ENCODE measurements at regions not wholly inside any gene's neighbourhood (a gene's known extent, or its start where the extent isn't known, plus 50 kb on each side); places are given as distances from the start of the nearest gene placed in this dataset.

GRCh38 chr5:162282191-162282590 lies 214.6 kb downstream of the GABRG2 start:
- H3K27me3 Mint-ChIP-seq = no peaks in the 10 kb centered on the region
- H3K4me1 Mint-ChIP-seq = no peaks in the 10 kb centered on the region
- H3K27ac Mint-ChIP-seq = no peak overlapping the region
- no peak for DNase-seq
- ATAC-seq = no peak
- peaks cover 0 to 24% of the 10 kb centered on the region in 2 donors for H3K9me3 Mint-ChIP-seq
- H3K4me3 Mint-ChIP-seq = no peak overlapping the region

GRCh38 chr5:162283609-162284008 lies 216.0 kb downstream of the GABRG2 start:
- Mint-ChIP-seq H3K4me1 (no peaks in the 10 kb centered on the region), H3K27ac (no peak overlapping the region), H3K4me3 (no peak overlapping the region), H3K9me3 (peaks cover 4 to 18% of the 10 kb centered on the region in 2 donors), H3K27me3 (no peaks in the 10 kb centered on the region)
- ATAC-seq = no peak
- DNase-seq = no peak

GRCh38 chr5:162288647-162289296 lies 221.2 kb downstream of the GABRG2 start:
- Mint-ChIP-seq H3K27me3 (no peaks in the 10 kb centered on the region), H3K4me1 (no peaks in the 10 kb centered on the region), H3K4me3 (no peak overlapping the region), H3K9me3 (peaks cover 0 to 4% of the 10 kb centered on the region in 2 donors), H3K27ac (no peak overlapping the region)
- DNase-seq = no peak
- no peak for ATAC-seq

- no peaks in the 10 kb centered on the region for H3K4me1 Mint-ChIP-seq
- no peak overlapping the region for H3K27ac Mint-ChIP-seq
- no peak overlapping the region for H3K4me3 Mint-ChIP-seq
- no peaks in the 10 kb centered on the region for H3K27me3 Mint-ChIP-seq
- H3K9me3 Mint-ChIP-seq = peaks cover 0 to 4% of the 10 kb centered on the region in 2 donors
- DNase-seq (no peak), ATAC-seq (no peak)
Measured at GRCh38 chr5:162289489-162289888, 221.9 kb downstream of the GABRG2 start.

- Mint-ChIP-seq H3K27ac (no peak overlapping the region), H3K27me3 (no peaks in the 10 kb centered on the region), H3K9me3 (peaks cover 9 to 13% of the 10 kb centered on the region in 2 donors), H3K4me3 (no peak overlapping the region), H3K4me1 (no peaks in the 10 kb centered on the region)
- DNase-seq = no peak
- ATAC-seq = no peak
Measured at GRCh38 chr5:162299793-162300192, 232.2 kb downstream of the GABRG2 start.

GRCh38 chr5:162301356-162301755 lies 233.8 kb downstream of the GABRG2 start:
- no peak for DNase-seq
- no peaks in the 10 kb centered on the region for H3K27me3 Mint-ChIP-seq
- H3K4me3 Mint-ChIP-seq = no peak overlapping the region
- H3K4me1 Mint-ChIP-seq = no peaks in the 10 kb centered on the region
- peaks cover 9 to 13% of the 10 kb centered on the region in 2 donors for H3K9me3 Mint-ChIP-seq
- no peak for ATAC-seq
- H3K27ac Mint-ChIP-seq = no peak overlapping the region

- DNase-seq = no peak
Measured at GRCh38 chr5:162323466-162323865, 255.9 kb downstream of the GABRG2 start.

GRCh38 chr5:162324328-162324727 lies 256.8 kb downstream of the GABRG2 start:
- ATAC-seq (no peak), DNase-seq (no peak)
- Mint-ChIP-seq H3K4me1 (no peaks in the 10 kb centered on the region), H3K27ac (no peak overlapping the region), H3K4me3 (no peak overlapping the region), H3K9me3 (peaks cover 5 to 23% of the 10 kb centered on the region in 2 donors), H3K27me3 (no peaks in the 10 kb centered on the region)

More at GRCh38 chr5:162323466-162323865, 255.9 kb downstream of the GABRG2 start:
- H3K4me1 Mint-ChIP-seq = no peaks in the 10 kb centered on the region
- ATAC-seq = no peak
- H3K4me3 Mint-ChIP-seq = no peak overlapping the region
- H3K27me3 Mint-ChIP-seq = no peaks in the 10 kb centered on the region
- peaks cover 2 to 26% of the 10 kb centered on the region in 2 donors for H3K9me3 Mint-ChIP-seq
- H3K27ac Mint-ChIP-seq = no peak overlapping the region

GRCh38 chr5:162325143-162325727 lies 257.7 kb downstream of the GABRG2 start:
- no peak overlapping the region for H3K4me3 Mint-ChIP-seq
- peaks cover 11 to 24% of the 10 kb centered on the region in 2 donors for H3K9me3 Mint-ChIP-seq
- H3K27ac Mint-ChIP-seq = no peak overlapping the region
- ATAC-seq (no peak), DNase-seq (no peak)
- no peaks in the 10 kb centered on the region for H3K27me3 Mint-ChIP-seq
- no peaks in the 10 kb centered on the region for H3K4me1 Mint-ChIP-seq

- ATAC-seq = no peak
- no peak for DNase-seq
- Mint-ChIP-seq H3K9me3 (peaks cover 3 to 17% of the 10 kb centered on the region in 2 donors), H3K4me3 (no peak overlapping the region), H3K27ac (no peak overlapping the region), H3K4me1 (no peaks in the 10 kb centered on the region), H3K27me3 (no peaks in the 10 kb centered on the region)
Measured at GRCh38 chr5:162334944-162335343, 267.4 kb downstream of the GABRG2 start.

GRCh38 chr5:162360373-162360931 lies 292.9 kb downstream of the GABRG2 start:
- no peak overlapping the region for H3K4me3 Mint-ChIP-seq
- ATAC-seq (no peak), DNase-seq (no peak)
- H3K4me1 Mint-ChIP-seq = no peaks in the 10 kb centered on the region
- peaks cover 0 to 11% of the 10 kb centered on the region in 2 donors for H3K9me3 Mint-ChIP-seq
- no peaks in the 10 kb centered on the region for H3K27me3 Mint-ChIP-seq
- H3K27ac Mint-ChIP-seq = no peak overlapping the region

- no peaks in the 10 kb centered on the region for H3K27me3 Mint-ChIP-seq
- H3K4me3 Mint-ChIP-seq = no peak overlapping the region
- DNase-seq (no peak), ATAC-seq (no peak)
- no peak overlapping the region for H3K27ac Mint-ChIP-seq
- H3K4me1 Mint-ChIP-seq = no peaks in the 10 kb centered on the region
- H3K9me3 Mint-ChIP-seq = peaks cover 16 to 30% of the 10 kb centered on the region in 2 donors
Measured at GRCh38 chr5:162372256-162372655, 304.7 kb downstream of the GABRG2 start.

- H3K4me3 Mint-ChIP-seq = no peak overlapping the region
- ATAC-seq = no peak
- no peaks in the 10 kb centered on the region for H3K4me1 Mint-ChIP-seq
- H3K27me3 Mint-ChIP-seq = no peaks in the 10 kb centered on the region
- H3K9me3 Mint-ChIP-seq = peaks cover 0 to 4% of the 10 kb centered on the region in 2 donors
- H3K27ac Mint-ChIP-seq = no peak overlapping the region
- DNase-seq = no peak
Measured at GRCh38 chr5:162377895-162378294, 310.3 kb downstream of the GABRG2 start.

GRCh38 chr5:162382839-162383238 lies 315.3 kb downstream of the GABRG2 start:
- H3K27ac Mint-ChIP-seq = no peak overlapping the region
- H3K4me1 Mint-ChIP-seq = no peaks in the 10 kb centered on the region
- H3K27me3 Mint-ChIP-seq = no peaks in the 10 kb centered on the region
- H3K9me3 Mint-ChIP-seq = peaks cover 0 to 16% of the 10 kb centered on the region in 2 donors
- DNase-seq (no peak), ATAC-seq (no peak)
- H3K4me3 Mint-ChIP-seq = no peak overlapping the region

- DNase-seq (no peak), ATAC-seq (no peak)
- Mint-ChIP-seq H3K4me1 (no peaks in the 10 kb centered on the region), H3K4me3 (no peak overlapping the region), H3K9me3 (peaks cover 0 to 21% of the 10 kb centered on the region in 2 donors), H3K27ac (no peak overlapping the region), H3K27me3 (no peaks in the 10 kb centered on the region)
Measured at GRCh38 chr5:162384225-162384624, 316.7 kb downstream of the GABRG2 start.

- no peak for ATAC-seq
- H3K27ac Mint-ChIP-seq = no peak overlapping the region
- H3K4me3 Mint-ChIP-seq = no peak overlapping the region
- H3K9me3 Mint-ChIP-seq = peaks cover 21 to 29% of the 10 kb centered on the region in 2 donors
- no peaks in the 10 kb centered on the region for H3K27me3 Mint-ChIP-seq
- H3K4me1 Mint-ChIP-seq = no peaks in the 10 kb centered on the region
- DNase-seq = no peak
Measured at GRCh38 chr5:162391833-162392232, 324.3 kb downstream of the GABRG2 start.

Data from stimulated activated naive CD8-positive, alpha-beta T cell treated with anti-CD3 and anti-CD28 coated beads, Interleukin-15, amount 100 ng/mL, for 72 hours (primary cell).